HuH-7.5 (cell line): ENCODE measurements at regions not wholly inside any gene's neighbourhood (a gene's known extent, or its start where the extent isn't known, plus 50 kb on each side); places are given as distances from the start of the nearest gene placed in this dataset.
"Not testable (repeated sequence)": the region's sequence is repeated elsewhere in the genome, so short reads cannot be mapped to it uniquely, and the experiment has no call there.

Experiments
- DNase-seq: peaks from one replicate; pipeline ENCODE4 v3.0.0; 2011; ENCODE audit warnings: low spot score

GRCh38 chr17:45649796-45650195, 134.3 kb upstream of the CRHR1 start:
- no peak for DNase-seq

- DNase-seq: no peak
Observed at GRCh38 chr17:45650561-45650960, 133.6 kb upstream of the CRHR1 start.

- no peak for DNase-seq
Observed at GRCh38 chr17:45651145-45651709, 132.9 kb upstream of the CRHR1 start.

GRCh38 chr17:45653616-45654015, 130.5 kb upstream of the CRHR1 start:
- no peak for DNase-seq

- no peak for DNase-seq
Observed at GRCh38 chr17:45656527-45657181, 127.5 kb upstream of the CRHR1 start.

- no peak for DNase-seq
Observed at GRCh38 chr17:45660474-45660873, 123.6 kb upstream of the CRHR1 start.

- DNase-seq: no peak
Observed at GRCh38 chr17:45662432-45662831, 121.7 kb upstream of the CRHR1 start.

- DNase-seq: no peak
Observed at GRCh38 chr17:45663772-45664171, 120.3 kb upstream of the CRHR1 start.

GRCh38 chr17:45664921-45665320, 119.2 kb upstream of the CRHR1 start:
- DNase-seq: no peak

GRCh38 chr17:45666046-45666600, 118.0 kb upstream of the CRHR1 start:
- no peak for DNase-seq

GRCh38 chr17:45666641-45667040, 117.5 kb upstream of the CRHR1 start:
- no peak for DNase-seq

- DNase-seq: no peak
Observed at GRCh38 chr17:45667591-45668171, 116.4 kb upstream of the CRHR1 start.

GRCh38 chr17:45668316-45668715, 115.8 kb upstream of the CRHR1 start:
- DNase-seq: no peak

GRCh38 chr17:45672301-45672700, 111.8 kb upstream of the CRHR1 start:
- no peak for DNase-seq

GRCh38 chr17:45672792-45673191, 111.3 kb upstream of the CRHR1 start:
- no peak for DNase-seq

GRCh38 chr17:45673759-45674158, 110.4 kb upstream of the CRHR1 start:
- DNase-seq: not testable (repeated sequence)

- DNase-seq: no peak
Observed at GRCh38 chr17:45675012-45675411, 109.1 kb upstream of the CRHR1 start.

GRCh38 chr17:45675892-45676291, 108.2 kb upstream of the CRHR1 start:
- DNase-seq: no peak

GRCh38 chr17:45676695-45677094, 107.4 kb upstream of the CRHR1 start:
- DNase-seq: no peak

GRCh38 chr17:45677770-45678169, 106.3 kb upstream of the CRHR1 start:
- DNase-seq: no peak

- DNase-seq: no peak
Observed at GRCh38 chr17:45679426-45679825, 104.7 kb upstream of the CRHR1 start.

- DNase-seq: no peak
Observed at GRCh38 chr17:45680360-45680759, 103.8 kb upstream of the CRHR1 start.

- DNase-seq: no peak
Observed at GRCh38 chr17:45681706-45682105, 102.4 kb upstream of the CRHR1 start.

GRCh38 chr17:45686250-45686649, 97.9 kb upstream of the CRHR1 start:
- no peak for DNase-seq
